GM10266 (cell line): ENCODE measurements at regions not wholly inside any gene's neighbourhood (a gene's known extent, or its start where the extent isn't known, plus 50 kb on each side); places are given as distances from the start of the nearest gene placed in this dataset.

Experiments used
- DNase-seq: peaks from one replicate; pipeline ENCODE4 v3.0.0; 2012; ENCODE audit errors: extremely low spot score
- CTCF ChIP-seq: IDR thresholded peaks from 2 replicates; pipeline ENCODE4 v1.5.1; 2012; ENCODE audit warnings: mild to moderate bottlenecking, low read depth; ENCODE audit not compliant: control insufficient read depth, insufficient read depth; ENCODE audit errors: missing control alignments

- no peak for DNase-seq
- TF ChIP-seq CTCF, result no peak
Measured at GRCh38 chr21:15190837-15191236, 126.0 kb upstream of the NRIP1 start.

- DNase-seq, result no peak
- TF ChIP-seq CTCF, result no peak
Measured at GRCh38 chr21:15191342-15191741, 126.5 kb upstream of the NRIP1 start.

- no peak for DNase-seq
- TF ChIP-seq CTCF, result no peak
Measured at GRCh38 chr21:15192243-15192642, 127.4 kb upstream of the NRIP1 start.

- no peak for DNase-seq
- no peak for TF ChIP-seq CTCF
Measured at GRCh38 chr21:15193937-15194336, 129.1 kb upstream of the NRIP1 start.

- no peak for DNase-seq
- TF ChIP-seq CTCF, result no peak
Measured at GRCh38 chr21:15195104-15195503, 130.3 kb upstream of the NRIP1 start.

- DNase-seq, result no peak
- TF ChIP-seq CTCF, result no peak
Measured at GRCh38 chr21:15195768-15196167, 131.0 kb upstream of the NRIP1 start.

GRCh38 chr21:15197696-15198095, 132.9 kb upstream of the NRIP1 start:
- DNase-seq, result no peak
- TF ChIP-seq CTCF, result no peak
